Cardiac muscle cell (in vitro differentiated cells and primary cell): ENCODE measurements at regions not wholly inside any gene's neighbourhood (a gene's known extent, or its start where the extent isn't known, plus 50 kb on each side); places are given as distances from the start of the nearest gene placed in this dataset.

Experiments
- DNase-seq, 2 donors: peaks; one replicate each; pipeline versions ENCODE4 v3.0.0 to v3.0.0-alpha.2; 2010 to 2017; ENCODE audit warnings: low read depth in 1 of 2, low spot score in 1 of 2
- H3K27ac ChIP-seq: fragments of 200-600 bp; sonication (generic); 2 replicates; pipeline ENCODE4 v1.5.1; 2016
- H3K27me3 ChIP-seq: fragments of 200-600 bp; sonication (generic); 2 replicates; pipeline ENCODE4 v1.6.0; 2016; ENCODE audit warnings: control low read depth
- H3K36me3 ChIP-seq: fragments of 200-600 bp; sonication (generic); 2 replicates; pipeline ENCODE4 v1.5.1; 2016; ENCODE audit warnings: control low read depth
- H3K4me1 ChIP-seq: fragments of 200-600 bp; sonication (generic); 2 replicates; pipeline ENCODE4 v1.8.1; 2017; ENCODE audit warnings: low read depth, mild to moderate bottlenecking, mixed run types
- H3K4me3 ChIP-seq: fragments of 200-600 bp; sonication (generic); 2 replicates; pipeline ENCODE4 v1.5.1; 2016; ENCODE audit warnings: mild to moderate bottlenecking
- H3K9me3 ChIP-seq: fragments of 200-600 bp; sonication (generic); 2 replicates; pipeline ENCODE4 v1.5.1; 2017; ENCODE audit warnings: low read depth, mild to moderate bottlenecking, control low read depth
- TF ChIP-seq, protein P1 (sequence below): IDR thresholded peaks from 2 replicates; pipeline ENCODE4 v1.5.1; 2012; ENCODE audit warnings: low read depth, mild to moderate bottlenecking, low read length

DNA sequence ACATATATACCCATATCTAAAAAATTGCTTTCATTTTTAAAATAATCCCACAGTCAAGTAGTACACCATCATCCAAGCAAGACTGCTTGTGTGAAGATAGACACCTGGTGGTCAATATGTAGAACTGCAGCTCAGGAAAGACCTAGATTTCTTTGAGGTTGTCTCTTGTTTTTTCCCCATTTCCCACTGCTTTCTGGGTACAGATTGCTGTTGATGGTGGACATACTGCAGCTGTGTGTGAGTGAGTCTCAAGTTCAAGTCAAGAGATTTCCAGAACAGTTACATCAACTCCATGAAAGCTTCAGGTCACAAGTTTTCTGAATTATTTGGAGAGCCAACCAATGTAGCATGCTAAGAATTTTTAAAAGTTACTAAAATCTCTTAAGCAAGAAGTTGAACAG, 306.4 kb downstream of the DUSP10 start:
- Histone ChIP-seq H3K4me3 (no peak overlapping the region), H3K9me3 (no peaks in the 10 kb centered on the region), H3K27ac (no peak overlapping the region), H3K4me1 (peaks cover 22% of the 10 kb centered on the region), H3K27me3 (no peaks in the 10 kb centered on the region), H3K36me3 (no peaks in the 10 kb centered on the region)
- peak; percentile 56 to 80 for DNase-seq
- TF ChIP-seq, protein P1, sequence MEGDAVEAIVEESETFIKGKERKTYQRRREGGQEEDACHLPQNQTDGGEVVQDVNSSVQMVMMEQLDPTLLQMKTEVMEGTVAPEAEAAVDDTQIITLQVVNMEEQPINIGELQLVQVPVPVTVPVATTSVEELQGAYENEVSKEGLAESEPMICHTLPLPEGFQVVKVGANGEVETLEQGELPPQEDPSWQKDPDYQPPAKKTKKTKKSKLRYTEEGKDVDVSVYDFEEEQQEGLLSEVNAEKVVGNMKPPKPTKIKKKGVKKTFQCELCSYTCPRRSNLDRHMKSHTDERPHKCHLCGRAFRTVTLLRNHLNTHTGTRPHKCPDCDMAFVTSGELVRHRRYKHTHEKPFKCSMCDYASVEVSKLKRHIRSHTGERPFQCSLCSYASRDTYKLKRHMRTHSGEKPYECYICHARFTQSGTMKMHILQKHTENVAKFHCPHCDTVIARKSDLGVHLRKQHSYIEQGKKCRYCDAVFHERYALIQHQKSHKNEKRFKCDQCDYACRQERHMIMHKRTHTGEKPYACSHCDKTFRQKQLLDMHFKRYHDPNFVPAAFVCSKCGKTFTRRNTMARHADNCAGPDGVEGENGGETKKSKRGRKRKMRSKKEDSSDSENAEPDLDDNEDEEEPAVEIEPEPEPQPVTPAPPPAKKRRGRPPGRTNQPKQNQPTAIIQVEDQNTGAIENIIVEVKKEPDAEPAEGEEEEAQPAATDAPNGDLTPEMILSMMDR = peak; percentile 92

DNA sequence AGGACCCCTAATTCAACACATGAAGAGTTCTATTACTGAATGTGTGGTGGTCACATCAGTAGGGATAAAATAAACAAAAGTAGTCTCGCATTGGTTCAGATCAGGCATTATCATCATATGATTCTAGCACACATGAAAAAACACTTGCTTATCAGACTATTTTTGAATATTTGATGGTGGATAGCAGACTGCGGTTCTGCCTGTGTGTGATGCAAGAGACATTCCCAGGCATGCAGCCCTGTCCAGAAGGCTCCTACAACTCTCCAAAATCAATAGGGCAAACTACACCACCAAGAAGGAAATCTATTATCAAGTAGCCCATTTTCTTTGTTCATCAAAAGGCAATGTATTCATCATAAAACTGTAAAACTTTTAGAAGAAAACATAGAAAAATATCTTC, 304.7 kb downstream of the DUSP10 start:
- Histone ChIP-seq H3K36me3 (no peaks in the 10 kb centered on the region), H3K27ac (no peak overlapping the region), H3K27me3 (no peaks in the 10 kb centered on the region), H3K4me1 (peaks cover 19% of the 10 kb centered on the region), H3K4me3 (no peak overlapping the region), H3K9me3 (no peaks in the 10 kb centered on the region)
- peak in 1 of 2 donors; percentile 53 for DNase-seq
- TF ChIP-seq, protein P1 = no peak

GRCh38 chr1:221437926-221438325, 304.0 kb downstream of the DUSP10 start:
- Histone ChIP-seq H3K4me3 (no peak overlapping the region), H3K27ac (no peak overlapping the region), H3K36me3 (no peaks in the 10 kb centered on the region), H3K27me3 (no peaks in the 10 kb centered on the region), H3K9me3 (no peaks in the 10 kb centered on the region), H3K4me1 (peaks cover 15% of the 10 kb centered on the region)
- TF ChIP-seq, protein P1 = no peak
- peak in 1 of 2 donors; percentile 61 for DNase-seq

- Histone ChIP-seq H3K27me3 (no peaks in the 10 kb centered on the region), H3K27ac (no peak overlapping the region), H3K36me3 (no peaks in the 10 kb centered on the region), H3K9me3 (no peaks in the 10 kb centered on the region), H3K4me1 (peaks cover 11% of the 10 kb centered on the region), H3K4me3 (no peak overlapping the region)
- TF ChIP-seq, protein P1 = no peak
- DNase-seq = peak in 1 of 2 donors; percentile 51
Observed at GRCh38 chr1:221439008-221439746, 302.7 kb downstream of the DUSP10 start.

DNA sequence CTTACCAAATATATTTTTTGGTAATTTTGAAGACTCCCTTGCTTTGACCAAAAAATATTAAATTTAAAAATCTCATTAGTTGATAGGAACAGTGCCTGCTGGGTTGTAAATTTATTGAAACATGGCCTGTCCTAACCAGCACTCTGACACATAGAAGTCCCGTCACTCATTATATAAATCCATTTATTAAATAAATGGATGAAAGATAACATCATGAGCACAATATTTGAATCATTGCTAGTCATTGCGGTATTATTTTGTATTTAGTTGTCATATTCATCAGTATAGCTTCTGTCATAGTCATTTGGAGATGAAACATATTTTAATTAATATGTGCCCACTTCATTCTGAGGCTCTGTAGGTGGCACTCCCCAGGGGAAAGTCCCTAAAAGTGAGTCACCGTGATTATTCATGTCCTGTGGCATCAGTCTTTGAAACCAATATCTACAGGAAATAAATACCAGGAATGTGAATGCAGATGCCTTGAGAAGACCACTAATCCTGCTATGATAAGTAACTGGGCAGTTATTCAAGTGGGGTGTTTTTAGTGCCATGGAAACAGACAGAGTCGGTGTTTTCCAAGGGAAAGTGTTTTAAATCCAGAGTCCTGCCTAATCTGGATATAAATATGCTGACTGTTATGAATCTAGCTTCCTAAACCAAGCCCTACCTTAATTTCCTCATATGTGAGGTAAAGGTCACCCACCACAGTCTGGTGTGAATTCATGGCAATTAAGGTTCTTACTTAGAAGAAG, 302.0 kb downstream of the DUSP10 start:
- DNase-seq = peak in 1 of 2 donors; percentile 92
- Histone ChIP-seq H3K9me3 (no peaks in the 10 kb centered on the region), H3K27ac (no peak overlapping the region), H3K27me3 (no peaks in the 10 kb centered on the region), H3K36me3 (no peaks in the 10 kb centered on the region), H3K4me3 (no peak overlapping the region), H3K4me1 (peaks cover 11% of the 10 kb centered on the region)
- TF ChIP-seq, protein P1 = no peak
